Fibroblast of mammary gland (primary cell): ENCODE measurements at regions not wholly inside any gene's neighbourhood (a gene's known extent, or its start where the extent isn't known, plus 50 kb on each side); places are given as distances from the start of the nearest gene placed in this dataset.

Experiments used
- DNase-seq: peaks from one replicate; pipeline ENCODE4 v3.0.0-alpha.2; 2010; ENCODE audit warnings: low read depth
- H3K4me3 ChIP-seq: 2 replicates; pipeline ENCODE4 v1.5.1; 2011; ENCODE audit warnings: low read depth, mild to moderate bottlenecking, low read length, moderate library complexity; ENCODE audit not compliant: control insufficient read depth
- CTCF ChIP-seq: conservative IDR thresholded peaks from 2 replicates; pipeline ENCODE4 v1.5.1; 2011; ENCODE audit warnings: low read depth, low read length, inconsistent platforms; ENCODE audit not compliant: control insufficient read depth, insufficient read depth

DNA sequence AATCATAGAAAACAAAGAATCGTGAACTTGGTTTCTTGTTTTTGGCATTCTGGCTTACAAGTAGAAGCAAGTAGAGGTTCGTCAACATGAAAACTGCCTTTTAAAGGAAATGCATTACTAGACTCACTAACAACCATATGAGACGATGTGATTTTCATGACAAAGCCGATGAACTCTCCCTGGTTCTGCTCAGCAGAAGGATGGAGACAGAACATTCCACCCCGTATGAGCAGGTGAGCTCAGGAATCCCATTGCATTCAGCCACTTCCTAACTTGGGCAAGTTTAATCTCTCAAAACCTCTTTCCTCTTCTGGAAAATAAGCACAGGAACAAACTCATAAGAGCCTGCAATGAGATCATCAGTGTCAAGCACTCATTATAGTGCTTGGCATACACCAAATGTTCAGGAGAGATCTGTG, 57.4 kb upstream of the SVIL start:
- TF ChIP-seq CTCF: no peak
- peak overlapping the region; percentile 19 for H3K4me3 ChIP-seq
- peak; percentile 31 for DNase-seq

DNA sequence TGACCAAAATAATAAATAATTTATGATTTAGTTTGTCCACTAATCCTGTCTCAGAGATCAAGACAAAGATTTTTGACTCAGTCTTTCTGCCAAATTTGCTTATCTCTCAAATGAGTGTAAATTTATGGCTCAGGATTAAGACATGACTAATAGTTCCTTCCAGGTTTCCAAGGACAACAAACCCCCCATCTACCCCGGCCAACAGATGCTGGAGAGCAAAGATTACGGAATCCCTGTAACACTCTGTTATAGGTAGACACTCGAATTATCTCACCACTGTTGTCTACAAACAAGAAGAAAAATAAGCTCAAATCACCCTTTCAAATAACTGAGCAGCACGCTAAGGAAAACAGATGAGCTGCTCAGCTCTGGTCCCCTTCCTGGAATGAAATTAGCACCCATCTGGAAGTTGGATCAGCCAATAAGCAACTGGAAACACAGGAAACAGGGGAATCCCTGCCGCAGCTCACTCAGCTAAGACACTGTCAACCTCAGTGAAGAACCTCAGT, 56.8 kb upstream of the SVIL start:
- DNase-seq: peak; percentile 61
- no peak for TF ChIP-seq CTCF
- H3K4me3 ChIP-seq: peak overlapping the region; percentile 19

DNA sequence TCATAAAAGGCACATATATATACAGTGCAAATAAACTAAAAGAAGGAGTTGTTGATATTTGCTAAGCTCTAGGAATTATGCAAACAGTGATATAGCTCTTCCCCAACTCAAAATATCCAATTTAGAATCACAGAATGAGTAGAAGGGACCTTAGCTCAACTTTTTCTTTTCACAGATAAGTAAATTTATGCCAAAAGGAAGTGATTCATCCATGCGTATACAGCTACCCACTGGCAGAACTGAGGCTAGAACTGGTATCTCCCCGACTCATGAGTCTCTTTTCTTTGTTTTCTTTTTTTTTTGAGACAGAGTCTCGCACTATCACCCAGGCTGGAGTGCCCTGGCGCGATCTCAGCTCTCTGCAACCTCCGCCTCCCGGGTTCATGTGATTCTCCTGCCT, 54.2 kb upstream of the SVIL start:
- no peak for TF ChIP-seq CTCF
- no peak overlapping the region for H3K4me3 ChIP-seq
- DNase-seq: peak; percentile 72

- TF ChIP-seq CTCF: no peak
- H3K4me3 ChIP-seq: no peak overlapping the region
- peak; percentile 33 for DNase-seq
Measured at GRCh38 chr10:29688230-29688661, 53.5 kb upstream of the SVIL start.

GRCh38 chr10:29687421-29688164, 52.8 kb upstream of the SVIL start:
- H3K4me3 ChIP-seq: no peak overlapping the region
- TF ChIP-seq CTCF: no peak
- DNase-seq: peak; percentile 17

DNA sequence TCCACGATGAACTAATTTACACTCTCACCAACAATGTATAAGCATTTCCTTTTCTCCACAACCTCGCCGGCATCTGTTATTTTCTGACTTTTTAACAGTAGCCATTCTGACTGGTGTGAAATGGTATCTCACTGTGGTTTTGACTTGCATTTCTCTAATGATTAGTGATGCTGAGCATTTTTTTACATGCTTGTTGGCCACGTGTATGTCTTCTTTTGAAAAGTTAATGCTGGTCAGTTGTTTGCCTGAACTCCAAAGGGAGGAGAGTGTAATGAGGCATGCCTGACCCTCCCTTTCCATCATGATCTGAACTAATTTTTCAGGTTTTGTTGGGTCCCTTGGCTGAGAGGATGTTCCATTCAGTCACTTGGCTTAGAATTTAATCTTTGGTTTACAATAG, 50.7 kb upstream of the SVIL start:
- no peak for DNase-seq
- no peak for TF ChIP-seq CTCF
- no peak overlapping the region for H3K4me3 ChIP-seq
